Prostate gland (tissue), 2 donors: ENCODE measurements at regions not wholly inside any gene's neighbourhood (a gene's known extent, or its start where the extent isn't known, plus 50 kb on each side); places are given as distances from the start of the nearest gene placed in this dataset.
A peak's percentile ranks its signal among the peaks of the same experiment; 100 is the strongest.

Experiments used
- DNase-seq: peaks from one replicate; pipeline ENCODE4 v3.0.0-alpha.2; 2019; ENCODE audit warnings: low spot score
- H3K27ac ChIP-seq, 2 donors: fragments of 200-600 bp; sonication (generic); 2 replicates each; pipeline ENCODE4 v1.5.1; 2017 to 2019
- H3K27me3 ChIP-seq: fragments of 200-600 bp; sonication (generic); replicated peaks from 2 replicates; pipeline ENCODE4 v1.5.1; 2019; ENCODE audit not compliant: insufficient read depth
- H3K36me3 ChIP-seq, 2 donors: fragments of 200-600 bp; sonication (generic); 1 replicate in 1 of 2; 2 replicates in 1 of 2; pipeline versions ENCODE4 v1.5.1 to v1.8.1; 2017 to 2019
- H3K4me1 ChIP-seq: fragments of 200-600 bp; sonication (generic); replicated peaks from 2 replicates; pipeline ENCODE4 v1.5.1; 2019
- H3K4me3 ChIP-seq, 2 donors: fragments of 200-600 bp; sonication (generic); 2 replicates each; pipeline ENCODE4 v1.5.1; 2017 to 2019
- H3K9me3 ChIP-seq: fragments of 200-600 bp; sonication (generic); 2 replicates; pipeline ENCODE4 v1.5.1; 2017
- CTCF ChIP-seq, 4 experiments: fragments of 200-600 bp in 2 of 4; fragments of 450-650 bp in 2 of 4; sonication (generic) in 2 of 4; IDR thresholded peaks; 1 replicate in 3 of 4; 2 replicates in 1 of 4; pipeline ENCODE4 v1.5.1; 2016 to 2019; ENCODE audit warnings: antibody characterized with exemption in 4 of 4, mild to moderate bottlenecking in 2 of 4, moderate library complexity in 2 of 4
- POLR2A ChIP-seq: fragments of 450-650 bp; IDR thresholded peaks from one replicate; pipeline ENCODE4 v1.6.1; 2016; ENCODE audit warnings: antibody characterized with exemption, mild to moderate bottlenecking
- POLR2AphosphoS5 ChIP-seq: sonication (generic); formaldehyde crosslinking; IDR thresholded peaks from one replicate; pipeline ENCODE4 v1.6.1; 2017; ENCODE audit warnings: antibody characterized with exemption
- WGBS: methylation state at CpG from one replicate; pipeline ENCODE4 v1.1.5; 2018; 5-methylcytosine and 5-hydroxymethylcytosine counted together
- intact Hi-C: fragments of 100-400 bp; cut with DNase I; formaldehyde crosslinking; loops from one replicate; pipeline ENCODE4 v1.14.2; 2022

- 72% methylated on average over 1 of the region's 1 CpG for WGBS
- Histone ChIP-seq H3K36me3 (no peaks in the 10 kb centered on the region), H3K9me3 (no peaks in the 10 kb centered on the region), H3K4me3 (no peak overlapping the region), H3K27me3 (no peaks in the 10 kb centered on the region), H3K27ac (no peak overlapping the region), H3K4me1 (no peaks in the 10 kb centered on the region)
- no peak for DNase-seq
- intact Hi-C loops, result no loop called here
- TF ChIP-seq POLR2A (no peak), CTCF (IDR thresholded peaks at IDR 0.05) (no peak), POLR2AphosphoS5 (no peak)
These were observed 175.4 kb downstream of the ANXA2 start for GRCh38 chr15:60222404-60222803.

GRCh38 chr15:60223176-60223575, 174.6 kb downstream of the ANXA2 start:
- 29% methylated on average over 7 of the region's 7 CpGs for WGBS
- Histone ChIP-seq H3K36me3 (no peaks in the 10 kb centered on the region), H3K9me3 (no peaks in the 10 kb centered on the region), H3K4me3 (no peak overlapping the region), H3K4me1 (no peaks in the 10 kb centered on the region), H3K27ac (peak overlapping the region in 1 of 2 donors; percentile 32), H3K27me3 (no peaks in the 10 kb centered on the region)
- TF ChIP-seq POLR2AphosphoS5 (peak; percentile 82), POLR2A (no peak)
- peak; percentile 63 for DNase-seq
- intact Hi-C loops, result no loop called here

- WGBS, result 43% methylated on average over 7 of the region's 7 CpGs
- Histone ChIP-seq H3K4me3 (no peak overlapping the region), H3K4me1 (no peaks in the 10 kb centered on the region), H3K36me3 (no peaks in the 10 kb centered on the region), H3K27me3 (no peaks in the 10 kb centered on the region), H3K27ac (no peak overlapping the region), H3K9me3 (no peaks in the 10 kb centered on the region)
- no peak for DNase-seq
- intact Hi-C loops, result no loop called here
- TF ChIP-seq POLR2A (no peak), POLR2AphosphoS5 (no peak), CTCF (IDR thresholded peaks at IDR 0.05) (no peak)
These were observed 170.9 kb downstream of the ANXA2 start for GRCh38 chr15:60226924-60227323.

- DNase-seq, result no peak
- Histone ChIP-seq H3K36me3 (no peaks in the 10 kb centered on the region), H3K27ac (no peak overlapping the region), H3K4me1 (no peaks in the 10 kb centered on the region), H3K4me3 (no peak overlapping the region), H3K27me3 (no peaks in the 10 kb centered on the region), H3K9me3 (no peaks in the 10 kb centered on the region)
- 56% methylated on average over 3 of the region's 3 CpGs for WGBS
- intact Hi-C loops, result no loop called here
- no peak for TF ChIP-seq POLR2AphosphoS5
- TF ChIP-seq POLR2A, result no peak
- TF ChIP-seq CTCF (IDR thresholded peaks at IDR 0.05), result no peak
These were observed 169.7 kb downstream of the ANXA2 start for GRCh38 chr15:60228101-60228500.

- 81% methylated on average over 2 of the region's 2 CpGs for WGBS
- intact Hi-C loops, result no loop called here
These were observed 169.2 kb downstream of the ANXA2 start for GRCh38 chr15:60228619-60229018.

GRCh38 chr15:60235951-60236710, 161.7 kb downstream of the ANXA2 start:
- no peaks in the 10 kb centered on the region for H3K9me3 ChIP-seq
- H3K27me3 ChIP-seq, result no peaks in the 10 kb centered on the region
- DNase-seq, result no peak
- no peaks in the 10 kb centered on the region for H3K36me3 ChIP-seq
- no peak overlapping the region for H3K4me3 ChIP-seq
- intact Hi-C loops, result no loop called here
- TF ChIP-seq POLR2A (no peak), CTCF (IDR thresholded peaks at IDR 0.05) (no peak), POLR2AphosphoS5 (no peak)
- no peak overlapping the region for H3K27ac ChIP-seq
- 59% methylated on average over 7 of the region's 7 CpGs for WGBS
- no peaks in the 10 kb centered on the region for H3K4me1 ChIP-seq

More at GRCh38 chr15:60228619-60229018, 169.2 kb downstream of the ANXA2 start:
- H3K4me1 ChIP-seq, result no peaks in the 10 kb centered on the region
- no peaks in the 10 kb centered on the region for H3K27me3 ChIP-seq
- no peak for TF ChIP-seq POLR2A
- no peaks in the 10 kb centered on the region for H3K9me3 ChIP-seq
- DNase-seq, result no peak
- no peaks in the 10 kb centered on the region for H3K36me3 ChIP-seq
- H3K27ac ChIP-seq, result no peak overlapping the region
- no peak overlapping the region for H3K4me3 ChIP-seq
